Fibroblast of skin of right quadriceps (primary cell): ENCODE measurements at regions not wholly inside any gene's neighbourhood (a gene's known extent, or its start where the extent isn't known, plus 50 kb on each side); places are given as distances from the start of the nearest gene placed in this dataset.
"Not testable (repeated sequence)": the region's sequence is repeated elsewhere in the genome, so short reads cannot be mapped to it uniquely, and the experiment has no call there.

ENCODE experiments used
- DNase-seq: peaks from one replicate; pipeline ENCODE4 v3.0.0-alpha.2; 2013

GRCh38 chr2:236376566-236377244 lies 112.5 kb upstream of the ASB18 start:
- DNase-seq = no peak

GRCh38 chr2:236380051-236380612 lies 115.9 kb upstream of the ASB18 start:
- no peak for DNase-seq

DNA sequence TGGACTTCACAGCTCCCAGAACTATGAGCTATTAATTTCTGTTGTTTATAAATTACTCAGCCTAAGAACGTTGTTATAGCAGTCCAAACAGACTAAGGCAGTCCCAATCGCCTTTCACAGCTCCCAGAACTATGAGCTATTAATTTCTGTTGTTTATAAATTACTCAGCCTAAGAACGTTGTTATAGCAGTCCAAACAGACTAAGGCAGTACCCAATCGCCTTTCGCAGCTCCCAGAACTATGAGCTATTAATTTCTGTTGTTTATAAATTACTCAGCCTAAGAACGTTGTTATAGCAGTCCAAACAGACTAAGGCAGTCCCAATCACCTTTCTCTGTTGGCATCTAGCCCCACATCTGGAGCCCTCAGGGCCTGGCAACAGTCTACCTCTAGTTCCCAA lies 117.0 kb upstream of the ASB18 start:
- DNase-seq = not testable (repeated sequence)

DNA sequence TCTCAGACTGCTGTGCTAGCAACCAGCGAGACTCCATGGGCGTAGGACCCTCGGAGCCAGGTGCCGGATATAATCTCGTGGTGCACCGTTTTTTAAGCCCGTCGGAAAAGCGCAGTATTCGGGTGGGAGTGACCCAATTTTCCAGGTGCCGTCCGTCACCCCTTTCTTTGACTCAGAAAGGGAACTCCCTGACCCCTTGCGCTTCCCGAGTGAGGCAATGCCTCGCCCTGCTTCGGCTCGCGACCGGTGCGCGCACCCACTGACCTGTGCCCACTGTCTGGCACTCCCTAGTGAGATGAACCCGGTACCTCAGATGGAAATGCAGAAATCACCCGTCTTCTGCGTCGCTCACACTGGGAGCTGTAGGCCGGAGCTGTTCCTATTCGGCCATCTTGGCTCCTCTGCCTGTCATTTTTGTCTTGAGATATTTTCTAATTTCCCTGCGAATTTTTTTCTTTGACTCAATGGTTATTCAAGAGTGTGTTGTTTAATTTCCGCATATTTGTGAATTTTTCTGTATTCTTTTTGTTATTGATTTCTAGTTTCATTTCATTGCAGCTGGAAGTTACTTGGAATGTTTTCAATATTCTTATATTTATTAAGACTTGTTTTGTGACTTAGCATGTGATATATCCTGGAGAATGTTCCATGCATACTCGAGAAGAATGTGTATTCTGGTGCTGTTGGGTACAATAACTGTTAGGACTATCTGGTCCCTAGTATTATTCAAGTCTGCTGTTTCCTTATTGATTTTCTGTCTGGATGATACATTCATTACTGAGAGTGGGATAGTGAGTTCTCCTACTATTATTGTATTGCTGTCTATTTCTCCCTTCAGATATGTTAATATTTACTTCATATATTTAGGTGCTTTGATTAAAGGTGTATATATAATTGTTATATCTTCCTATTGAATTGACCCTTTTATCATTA lies 125.3 kb upstream of the ASB18 start:
- DNase-seq = not testable (repeated sequence)

DNA sequence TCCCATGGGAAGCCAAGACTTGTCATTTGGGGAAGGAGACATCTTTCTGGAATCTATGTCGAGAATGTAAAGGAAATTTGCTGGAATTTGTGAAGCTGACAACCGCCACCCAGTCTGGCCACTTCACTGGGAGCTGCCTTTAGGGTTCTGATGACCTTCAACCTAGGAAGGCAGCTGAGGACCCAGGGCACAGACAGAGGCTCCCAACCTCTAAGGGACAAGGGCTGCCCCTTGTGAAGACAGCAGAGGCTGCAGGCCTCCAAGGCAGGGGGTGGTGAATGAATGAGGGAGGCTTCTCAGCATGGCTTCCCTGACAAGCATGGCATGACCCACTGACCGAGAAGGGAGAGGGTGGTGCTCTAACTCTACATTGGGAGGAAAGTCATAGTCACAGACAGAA lies 128.9 kb upstream of the ASB18 start:
- DNase-seq = no peak

GRCh38 chr2:236393581-236393980 lies 129.4 kb upstream of the ASB18 start:
- DNase-seq = no peak

- no peak for DNase-seq
These were observed 130.4 kb upstream of the ASB18 start for GRCh38 chr2:236394571-236394970.

- DNase-seq = no peak
These were observed 130.9 kb upstream of the ASB18 start for GRCh38 chr2:236395067-236395466.

DNA sequence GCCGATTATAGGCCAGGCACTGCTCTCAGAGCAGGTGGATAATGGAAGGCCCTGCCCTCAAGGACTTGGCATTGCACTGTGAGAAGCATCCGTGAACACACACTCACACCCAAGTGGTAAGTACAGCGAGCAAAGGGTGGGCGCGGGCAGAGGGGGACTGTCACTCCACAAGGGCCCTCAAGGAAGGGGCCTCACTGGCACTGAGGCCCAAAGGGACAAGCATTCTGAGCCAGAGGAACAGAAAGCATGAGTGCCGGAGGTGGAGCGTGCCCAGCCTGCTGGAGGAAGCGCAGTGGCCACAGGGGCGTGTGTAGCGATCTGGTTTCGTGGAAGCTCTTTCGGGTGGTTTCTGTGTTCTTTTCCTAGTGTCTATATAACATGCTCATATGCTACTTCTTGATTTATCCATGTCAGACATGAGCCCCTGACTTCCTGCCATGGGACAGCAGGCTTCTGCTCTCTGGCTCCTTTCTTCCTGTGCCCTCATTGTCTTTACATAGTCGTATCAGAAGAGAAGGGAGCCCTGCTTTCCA lies 132.7 kb upstream of the ASB18 start:
- DNase-seq = no peak

DNA sequence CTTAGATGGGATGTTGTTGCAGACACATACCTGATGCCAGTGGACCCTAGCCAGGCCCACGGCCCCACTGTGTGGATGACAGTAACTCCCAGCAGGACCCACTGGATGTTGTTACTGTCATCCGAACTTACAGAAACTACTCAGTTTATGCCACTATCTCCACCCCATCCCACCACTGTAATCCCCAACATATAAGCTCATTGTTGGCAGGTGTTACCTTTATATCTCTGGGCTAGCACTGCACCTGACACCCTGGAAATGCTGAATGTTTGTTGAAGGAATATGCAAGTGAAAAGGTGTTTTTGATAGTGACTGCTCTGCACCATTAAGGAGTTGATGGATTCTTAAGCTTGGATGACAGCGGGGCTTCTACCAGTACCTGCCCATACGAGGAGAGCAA lies 133.5 kb upstream of the ASB18 start:
- no peak for DNase-seq

- no peak for DNase-seq
These were observed 135.2 kb upstream of the ASB18 start for GRCh38 chr2:236399409-236399808.

DNA sequence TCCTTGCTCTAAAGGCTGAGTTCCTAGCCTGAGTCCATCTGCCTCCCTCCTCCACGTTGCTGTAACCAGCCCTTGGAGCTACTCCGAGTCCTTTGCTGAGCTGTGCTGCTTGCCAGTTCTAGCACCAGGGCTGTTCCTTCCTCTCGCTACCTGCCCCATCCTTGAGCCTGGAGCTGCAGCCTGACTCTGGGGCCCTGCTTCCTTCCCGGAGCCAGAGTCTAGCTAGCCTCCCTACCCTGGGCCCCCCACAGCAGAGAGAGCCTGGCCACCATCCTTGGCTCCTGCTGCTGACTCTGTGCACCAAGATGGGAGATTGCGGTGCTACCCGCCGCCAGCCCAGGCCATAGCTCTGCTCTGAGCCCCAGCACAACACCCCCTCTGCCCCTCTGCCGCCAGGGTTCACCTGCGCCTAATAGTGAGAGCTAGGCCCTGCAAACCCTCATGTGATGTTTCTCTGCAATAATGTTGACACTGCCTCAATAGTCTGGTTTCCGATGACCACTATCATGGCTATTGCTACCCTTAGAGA lies 135.9 kb upstream of the ASB18 start:
- DNase-seq = no peak

GRCh38 chr2:236400594-236401360 lies 136.6 kb upstream of the ASB18 start:
- no peak for DNase-seq

GRCh38 chr2:236402033-236402790 lies 138.0 kb upstream of the ASB18 start:
- DNase-seq = no peak

DNA sequence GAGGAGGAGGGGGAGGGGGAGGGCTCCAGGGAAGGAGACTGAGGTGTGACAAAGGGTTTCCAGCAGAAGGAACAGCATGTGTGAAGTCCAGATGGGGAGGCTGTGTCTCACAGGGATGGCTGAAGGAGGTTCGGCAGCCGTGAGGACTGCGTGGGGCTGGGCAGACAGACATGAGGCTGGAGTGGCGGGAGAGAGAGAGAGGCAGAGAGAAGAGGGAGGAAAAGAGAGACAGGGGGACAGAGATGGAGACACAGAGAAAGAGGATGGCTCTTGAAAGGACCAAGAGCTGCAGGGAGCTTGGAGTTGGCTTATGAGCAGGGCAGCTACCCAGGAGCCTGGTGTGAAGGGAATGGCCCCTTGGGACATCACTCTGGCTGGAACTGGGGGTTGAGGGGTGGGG lies 138.9 kb upstream of the ASB18 start:
- DNase-seq = no peak

GRCh38 chr2:236403811-236404210 lies 139.6 kb upstream of the ASB18 start:
- no peak for DNase-seq

DNA sequence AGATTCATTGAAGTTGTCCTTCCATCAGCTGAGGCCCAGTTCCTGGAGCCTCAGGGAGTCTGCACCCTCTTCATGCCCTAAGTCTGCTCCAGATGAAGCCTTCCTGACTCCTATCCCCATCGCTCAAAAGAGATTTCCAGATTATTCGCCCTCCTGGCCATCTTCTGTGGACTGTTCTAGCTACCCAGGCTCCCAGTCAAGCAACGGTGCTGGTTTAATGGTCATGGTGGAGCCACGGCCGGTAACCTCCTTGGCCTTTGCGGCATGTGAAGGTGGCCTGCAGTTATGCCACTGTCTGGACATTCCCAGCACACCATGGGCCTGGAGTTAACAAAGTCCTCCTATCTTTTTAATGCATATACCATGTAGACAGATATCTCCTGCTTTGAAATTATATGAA lies 140.1 kb upstream of the ASB18 start:
- no peak for DNase-seq

GRCh38 chr2:236405357-236405756 lies 141.2 kb upstream of the ASB18 start:
- no peak for DNase-seq

DNA sequence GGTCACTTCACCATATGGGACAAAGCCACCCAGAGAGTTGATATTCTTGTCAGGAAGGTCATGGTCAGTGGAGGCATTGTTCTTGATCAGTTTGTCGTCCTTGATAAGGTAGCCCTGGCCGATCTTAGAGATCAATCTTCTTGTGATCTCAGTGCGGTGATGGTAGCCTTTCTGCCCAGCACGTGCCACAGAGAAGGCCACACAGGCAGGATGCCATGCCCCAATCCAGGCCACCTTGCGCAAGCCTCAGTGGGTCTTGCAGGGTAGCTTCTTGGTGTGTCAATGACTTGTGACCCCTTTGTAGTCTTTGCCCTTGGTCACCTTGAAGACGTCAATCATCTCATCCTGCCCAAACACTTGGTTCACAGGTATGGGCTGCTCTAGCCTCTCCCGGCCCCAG lies 143.9 kb upstream of the ASB18 start:
- no peak for DNase-seq

DNA sequence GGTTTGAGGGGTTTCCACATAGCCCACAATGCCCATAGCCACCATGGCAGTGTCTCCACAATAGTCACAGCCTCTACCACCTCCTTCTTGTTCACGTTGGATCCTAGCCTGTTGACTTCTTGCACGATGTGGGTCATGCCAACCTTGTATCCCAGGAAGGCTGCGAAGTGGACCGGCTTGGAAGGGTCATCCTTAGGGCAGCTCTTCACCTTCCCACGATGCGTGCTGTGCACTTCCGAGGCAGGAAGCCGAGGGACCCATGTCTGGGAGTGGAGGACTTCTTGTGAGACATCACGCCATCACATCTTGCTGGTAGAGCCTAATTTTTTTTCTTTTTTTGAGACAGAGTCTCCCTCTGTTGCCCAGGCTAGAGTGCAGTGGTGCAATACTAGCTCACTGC lies 144.6 kb upstream of the ASB18 start:
- no peak for DNase-seq

GRCh38 chr2:236415684-236416444 lies 151.7 kb upstream of the ASB18 start:
- no peak for DNase-seq
